ENCODE measurements at regions not wholly inside any gene's neighbourhood (a gene's known extent, or its start where the extent isn't known, plus 50 kb on each side); places are given as distances from the start of the nearest gene placed in this dataset.

DNA sequence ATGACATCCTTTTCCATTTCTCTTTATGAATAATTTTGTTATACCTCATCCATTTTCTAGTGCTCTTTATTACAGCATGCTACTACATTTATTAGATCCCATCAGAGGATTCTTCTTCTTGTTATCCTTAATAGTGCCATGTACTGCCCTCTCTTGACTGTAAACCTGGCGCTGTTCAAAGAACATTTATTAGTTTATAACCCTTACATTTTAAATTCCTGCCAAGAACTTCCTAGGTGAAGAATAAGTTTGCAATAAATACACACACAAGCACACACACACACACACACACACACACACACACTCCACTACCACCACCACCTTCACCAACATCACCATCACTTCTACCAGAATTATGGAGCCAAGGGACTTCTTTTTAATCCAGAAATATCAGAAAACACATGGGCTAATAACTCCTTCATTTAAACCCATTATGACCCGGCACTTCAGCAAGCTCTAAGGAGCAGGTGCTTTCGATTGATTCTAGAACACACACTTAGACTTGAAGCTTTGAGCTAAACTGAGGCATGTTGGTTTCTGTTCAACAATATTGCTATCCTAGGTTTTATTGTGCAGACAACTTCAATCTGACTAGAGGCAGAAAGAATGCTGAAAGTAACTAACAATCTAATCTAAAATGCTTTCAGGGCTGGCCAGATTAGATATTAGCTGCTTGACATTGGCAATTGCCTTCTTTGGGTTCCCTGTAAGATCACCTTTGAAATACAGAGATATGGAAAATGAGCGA lies 556.8 kb downstream of the LMO4 start:
- no peaks in the 10 kb centered on the region for H3K9me3 ChIP-seq
- no peaks in the 10 kb centered on the region for H3K27me3 ChIP-seq
- no peaks in the 10 kb centered on the region for H3K36me3 ChIP-seq (ENCODE audit: low read depth, missing control alignments)
- H3K4me1 ChIP-seq: no peaks in the 10 kb centered on the region
- intact Hi-C loops (cut with DNase I; ENCODE audit: low total_unique reads): no loop called here
- no peak for DNase-seq
- H3K27ac ChIP-seq: no peak overlapping the region
- no peak overlapping the region for H3K4me3 ChIP-seq
- 91 to 92% methylated on average over 4 of the region's 4 CpGs for WGBS, 2 donors
- TF ChIP-seq, protein P1, sequence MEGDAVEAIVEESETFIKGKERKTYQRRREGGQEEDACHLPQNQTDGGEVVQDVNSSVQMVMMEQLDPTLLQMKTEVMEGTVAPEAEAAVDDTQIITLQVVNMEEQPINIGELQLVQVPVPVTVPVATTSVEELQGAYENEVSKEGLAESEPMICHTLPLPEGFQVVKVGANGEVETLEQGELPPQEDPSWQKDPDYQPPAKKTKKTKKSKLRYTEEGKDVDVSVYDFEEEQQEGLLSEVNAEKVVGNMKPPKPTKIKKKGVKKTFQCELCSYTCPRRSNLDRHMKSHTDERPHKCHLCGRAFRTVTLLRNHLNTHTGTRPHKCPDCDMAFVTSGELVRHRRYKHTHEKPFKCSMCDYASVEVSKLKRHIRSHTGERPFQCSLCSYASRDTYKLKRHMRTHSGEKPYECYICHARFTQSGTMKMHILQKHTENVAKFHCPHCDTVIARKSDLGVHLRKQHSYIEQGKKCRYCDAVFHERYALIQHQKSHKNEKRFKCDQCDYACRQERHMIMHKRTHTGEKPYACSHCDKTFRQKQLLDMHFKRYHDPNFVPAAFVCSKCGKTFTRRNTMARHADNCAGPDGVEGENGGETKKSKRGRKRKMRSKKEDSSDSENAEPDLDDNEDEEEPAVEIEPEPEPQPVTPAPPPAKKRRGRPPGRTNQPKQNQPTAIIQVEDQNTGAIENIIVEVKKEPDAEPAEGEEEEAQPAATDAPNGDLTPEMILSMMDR (IDR thresholded peaks at IDR 0.05): no peak
- TF ChIP-seq POLR2A (IDR thresholded peaks at IDR 0.05): no peak

- Histone ChIP-seq H3K27me3 (no peaks in the 10 kb centered on the region), H3K4me1 (no peaks in the 10 kb centered on the region), H3K9me3 (no peaks in the 10 kb centered on the region), H3K36me3 (ENCODE audit: low read depth, missing control alignments) (no peaks in the 10 kb centered on the region), H3K27ac (no peak overlapping the region), H3K4me3 (no peak overlapping the region)
- TF ChIP-seq, protein P1 (IDR thresholded peaks at IDR 0.05): no peak
- TF ChIP-seq POLR2A (IDR thresholded peaks at IDR 0.05): no peak
- WGBS, 2 donors: 97 to 100% methylated on average over 1 of the region's 1 CpG
- no peak for DNase-seq
- intact Hi-C loops (cut with DNase I; ENCODE audit: low total_unique reads): no loop called here
Observed at GRCh38 chr1:87887100-87887499, 558.4 kb downstream of the LMO4 start.

DNA sequence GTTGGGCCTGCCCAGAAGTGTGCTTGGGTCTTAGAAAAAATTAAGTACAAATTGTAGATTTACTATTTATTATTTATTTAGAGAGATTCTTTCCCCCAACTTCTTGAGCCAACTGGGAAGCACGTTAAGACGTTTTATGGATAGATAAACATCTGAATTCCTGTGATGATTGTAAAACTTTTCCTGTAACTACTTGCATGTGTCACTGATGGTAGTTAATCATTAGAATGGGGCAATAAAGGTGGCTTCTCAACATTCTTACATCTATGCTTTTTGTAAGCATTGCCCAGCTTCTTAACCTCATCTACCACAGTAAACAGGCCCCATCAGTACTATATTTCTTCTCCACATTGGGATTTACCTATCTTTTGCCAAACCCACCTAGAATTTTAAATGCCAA lies 559.8 kb downstream of the LMO4 start:
- no peaks in the 10 kb centered on the region for H3K9me3 ChIP-seq
- DNase-seq: no peak
- 50 to 61% methylated on average over 2 of the region's 2 CpGs for WGBS, 2 donors
- intact Hi-C loops (cut with DNase I; ENCODE audit: low total_unique reads): no loop called here
- H3K4me3 ChIP-seq: no peak overlapping the region
- no peaks in the 10 kb centered on the region for H3K4me1 ChIP-seq
- H3K36me3 ChIP-seq (ENCODE audit: low read depth, missing control alignments): no peaks in the 10 kb centered on the region
- TF ChIP-seq, protein P1 (IDR thresholded peaks at IDR 0.05): no peak
- no peaks in the 10 kb centered on the region for H3K27me3 ChIP-seq
- no peak overlapping the region for H3K27ac ChIP-seq

DNA sequence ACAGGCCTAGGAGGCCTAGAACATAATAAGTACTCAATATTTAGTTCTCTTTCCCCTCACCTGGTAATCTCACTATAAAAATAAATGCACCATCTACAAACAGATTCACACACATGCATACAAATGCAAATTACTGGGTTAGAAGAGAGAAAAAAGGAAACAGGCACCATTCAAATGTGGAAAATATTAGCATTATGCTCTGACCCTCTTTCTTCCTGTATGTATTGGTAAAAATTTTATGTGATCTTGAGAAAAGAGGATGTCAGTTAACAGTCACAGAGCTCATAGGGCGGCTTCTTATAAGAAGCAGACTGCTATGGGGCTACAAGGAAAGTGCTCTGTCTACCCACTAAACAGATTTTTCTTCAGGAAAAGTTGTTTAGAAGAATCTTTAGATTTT lies 565.4 kb downstream of the LMO4 start:
- no peak for TF ChIP-seq POLR2A (IDR thresholded peaks at IDR 0.05)
- TF ChIP-seq, protein P1 (IDR thresholded peaks at IDR 0.05): no peak
- Histone ChIP-seq H3K9me3 (no peaks in the 10 kb centered on the region), H3K4me1 (no peaks in the 10 kb centered on the region), H3K27ac (no peak overlapping the region), H3K27me3 (no peaks in the 10 kb centered on the region), H3K36me3 (ENCODE audit: low read depth, missing control alignments) (no peaks in the 10 kb centered on the region), H3K4me3 (no peak overlapping the region)
- intact Hi-C loops (cut with DNase I; ENCODE audit: low total_unique reads): no loop called here
- DNase-seq: no peak
- 86 to 94% methylated on average over 1 of the region's 1 CpG for WGBS, 2 donors

DNA sequence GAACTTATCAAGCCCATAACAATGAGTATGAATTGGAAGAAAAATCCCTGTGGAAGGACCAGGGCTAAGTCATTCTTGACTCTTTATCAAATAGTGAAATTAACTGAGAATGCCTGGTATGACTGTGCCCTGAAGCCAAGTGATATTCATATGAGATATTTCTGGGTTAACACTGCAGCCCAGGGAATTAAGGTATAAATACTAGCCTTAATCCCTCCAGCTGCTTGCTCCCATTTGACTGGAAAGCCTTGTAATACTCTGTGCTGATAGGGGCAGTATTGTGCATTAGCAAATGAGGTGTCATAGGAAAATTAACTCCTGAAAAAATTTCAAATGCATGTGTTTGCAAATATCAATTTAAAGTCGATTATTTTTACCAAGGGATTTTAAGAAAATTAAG lies 568.8 kb downstream of the LMO4 start:
- H3K9me3 ChIP-seq: no peaks in the 10 kb centered on the region
- TF ChIP-seq POLR2A (IDR thresholded peaks at IDR 0.05): no peak
- TF ChIP-seq, protein P1 (IDR thresholded peaks at IDR 0.05): no peak
- no peak overlapping the region for H3K4me3 ChIP-seq
- no peaks in the 10 kb centered on the region for H3K36me3 ChIP-seq (ENCODE audit: low read depth, missing control alignments)
- no peak overlapping the region for H3K27ac ChIP-seq
- WGBS, 2 donors: 56 to 67% methylated on average over 1 of the region's 1 CpG
- no peaks in the 10 kb centered on the region for H3K27me3 ChIP-seq
- intact Hi-C loops (cut with DNase I; ENCODE audit: low total_unique reads): no loop called here
- DNase-seq: no peak
- H3K4me1 ChIP-seq: no peaks in the 10 kb centered on the region

Data from testis (tissue), 2 donors.